ENCODE measurements at regions not wholly inside any gene's neighbourhood (a gene's known extent, or its start where the extent isn't known, plus 50 kb on each side); places are given as distances from the start of the nearest gene placed in this dataset.
"Not testable (repeated sequence)": the region's sequence is repeated elsewhere in the genome, so short reads cannot be mapped to it uniquely, and the experiment has no call there.

DNA sequence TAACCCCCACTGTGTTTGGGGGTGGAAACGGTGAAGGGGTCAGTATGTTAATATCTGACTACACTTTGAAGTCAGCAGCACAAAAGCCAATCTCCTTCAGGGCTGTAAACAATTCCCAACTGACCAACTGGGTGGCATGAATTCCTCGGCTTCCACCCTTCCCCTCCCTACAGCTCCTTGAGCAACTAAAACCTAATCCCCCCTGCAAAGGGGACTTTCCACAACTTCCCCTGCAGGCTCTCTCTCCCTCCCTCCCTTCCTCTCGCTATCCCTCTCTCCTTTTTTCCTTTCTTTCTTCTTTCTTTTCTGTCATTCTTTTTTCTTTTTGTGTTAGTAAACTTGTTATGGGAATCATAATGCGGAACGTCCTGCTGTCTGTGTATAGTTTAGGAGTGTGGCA, 65.1 kb upstream of the PTCH1 start:
- DNase-seq (ENCODE audit: low read depth in 2 of 2) = no peak

DNA sequence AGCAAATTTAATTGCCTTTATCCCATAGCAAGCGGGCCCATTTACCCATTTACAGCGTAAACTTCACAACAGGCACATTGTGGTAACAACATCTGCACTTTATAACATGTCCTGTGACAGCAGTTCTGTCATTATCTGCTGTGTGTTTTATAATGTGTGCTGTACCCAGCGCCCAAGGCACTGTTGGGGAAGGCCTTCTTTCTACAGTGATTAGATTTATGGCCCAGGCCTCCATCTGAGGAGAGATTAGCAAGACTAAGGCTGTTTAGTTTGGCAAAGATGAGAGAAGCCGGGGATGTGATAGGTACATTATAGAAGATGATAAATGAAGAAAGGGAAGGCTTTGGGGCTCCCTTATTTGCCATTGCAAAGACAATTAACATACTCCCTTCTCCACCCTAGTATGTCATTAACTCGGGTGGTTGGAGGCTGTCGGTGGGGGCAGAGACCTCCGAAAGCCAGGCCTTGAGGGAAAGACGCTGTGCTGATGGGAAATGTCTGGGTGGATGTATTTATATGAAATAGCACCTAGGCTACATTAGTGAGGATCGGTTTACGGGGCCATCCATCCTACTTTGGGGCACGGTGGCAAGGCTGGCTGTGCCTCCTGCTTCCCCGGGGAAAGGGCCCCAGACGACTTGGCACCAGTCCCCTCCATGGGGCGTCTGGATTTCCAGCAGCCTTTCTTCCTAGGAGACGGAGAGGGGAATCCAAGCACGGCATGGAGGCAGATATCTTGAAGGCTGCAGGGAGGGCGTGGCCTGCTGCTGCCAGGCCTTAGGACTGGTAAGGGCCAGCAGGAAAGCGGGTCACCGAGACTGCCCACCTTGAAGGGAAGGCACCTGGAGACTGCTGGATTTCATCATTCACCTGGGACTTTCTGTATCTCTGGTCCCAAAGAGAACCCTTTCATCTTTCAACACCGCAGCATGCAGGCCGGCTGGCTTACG, 64.3 kb upstream of the PTCH1 start:
- DNase-seq (ENCODE audit: low read depth in 2 of 2) = no peak

DNA sequence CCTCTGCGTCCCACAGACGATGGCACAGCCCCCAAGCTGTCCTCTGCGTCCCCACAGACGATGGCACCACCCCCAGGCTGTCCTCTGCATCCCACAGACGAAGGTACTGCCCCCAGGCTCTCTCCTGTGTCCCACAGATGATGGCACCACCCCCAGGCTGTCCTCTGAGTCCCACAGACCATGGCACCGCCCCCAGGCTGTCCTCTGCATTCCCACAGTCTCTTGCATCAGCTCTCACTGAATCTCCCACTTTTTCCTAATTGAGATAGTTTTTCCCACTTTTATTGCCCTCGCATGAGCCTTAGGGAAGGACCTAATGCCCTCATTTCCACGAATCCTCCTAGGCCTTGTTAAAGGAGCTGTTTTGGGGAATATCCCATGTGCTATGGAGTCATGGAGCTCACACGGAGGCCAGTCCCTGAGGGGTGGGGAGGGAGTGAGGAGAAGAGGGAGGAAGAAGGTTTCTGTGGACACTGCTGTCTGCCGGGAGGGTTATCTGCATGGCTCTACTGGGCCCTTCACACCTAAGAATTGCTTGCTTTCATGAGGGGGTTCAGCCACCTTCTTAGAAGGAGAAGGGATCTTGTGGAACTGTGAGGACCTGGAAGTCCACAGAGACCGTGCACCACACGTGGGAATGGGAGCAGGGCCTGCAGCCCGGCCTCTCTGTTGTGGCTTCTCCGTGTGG, 58.2 kb upstream of the PTCH1 start:
- no peak for DNase-seq (ENCODE audit: low read depth in 2 of 2)

DNA sequence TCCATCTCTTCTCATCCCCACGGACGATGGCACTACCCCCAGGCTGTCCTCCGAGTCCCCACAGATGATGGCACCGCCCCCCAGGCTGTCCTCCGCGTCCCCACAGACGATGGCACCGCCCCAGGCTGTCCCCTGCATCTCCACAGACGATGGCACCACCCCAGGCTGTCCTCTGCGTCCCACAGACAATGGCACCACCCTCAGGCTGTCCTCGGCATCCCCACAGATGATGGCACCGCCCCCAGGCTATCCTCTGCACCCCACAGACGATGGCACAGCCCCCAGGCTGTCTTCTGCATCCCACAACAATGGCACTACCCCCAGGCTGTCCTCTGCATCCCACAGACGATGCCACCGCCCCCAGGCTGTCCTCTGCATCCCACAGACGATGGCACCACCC, 57.4 kb upstream of the PTCH1 start:
- no peak for DNase-seq (ENCODE audit: low read depth in 2 of 2)

DNA sequence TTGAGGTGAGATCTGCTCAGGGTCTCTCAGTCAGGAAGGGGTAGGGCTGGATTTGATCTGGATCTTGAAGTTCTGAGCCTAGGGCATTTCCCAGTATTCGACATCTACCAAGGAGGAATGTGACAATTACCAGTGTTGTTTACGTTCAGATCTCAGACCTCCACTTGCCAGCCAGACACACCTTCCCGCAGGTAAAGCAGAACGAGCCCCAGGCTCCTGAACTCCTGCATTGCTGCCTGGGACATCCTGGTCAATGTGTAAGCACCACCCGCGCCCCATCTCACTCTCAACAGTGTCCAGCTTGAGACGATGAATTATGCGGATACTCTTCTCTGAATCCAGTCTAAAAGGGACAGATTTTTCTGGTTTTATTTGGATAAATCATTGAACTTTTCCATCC, 56.7 kb upstream of the PTCH1 start:
- no peak for DNase-seq (ENCODE audit: low read depth in 2 of 2)

DNA sequence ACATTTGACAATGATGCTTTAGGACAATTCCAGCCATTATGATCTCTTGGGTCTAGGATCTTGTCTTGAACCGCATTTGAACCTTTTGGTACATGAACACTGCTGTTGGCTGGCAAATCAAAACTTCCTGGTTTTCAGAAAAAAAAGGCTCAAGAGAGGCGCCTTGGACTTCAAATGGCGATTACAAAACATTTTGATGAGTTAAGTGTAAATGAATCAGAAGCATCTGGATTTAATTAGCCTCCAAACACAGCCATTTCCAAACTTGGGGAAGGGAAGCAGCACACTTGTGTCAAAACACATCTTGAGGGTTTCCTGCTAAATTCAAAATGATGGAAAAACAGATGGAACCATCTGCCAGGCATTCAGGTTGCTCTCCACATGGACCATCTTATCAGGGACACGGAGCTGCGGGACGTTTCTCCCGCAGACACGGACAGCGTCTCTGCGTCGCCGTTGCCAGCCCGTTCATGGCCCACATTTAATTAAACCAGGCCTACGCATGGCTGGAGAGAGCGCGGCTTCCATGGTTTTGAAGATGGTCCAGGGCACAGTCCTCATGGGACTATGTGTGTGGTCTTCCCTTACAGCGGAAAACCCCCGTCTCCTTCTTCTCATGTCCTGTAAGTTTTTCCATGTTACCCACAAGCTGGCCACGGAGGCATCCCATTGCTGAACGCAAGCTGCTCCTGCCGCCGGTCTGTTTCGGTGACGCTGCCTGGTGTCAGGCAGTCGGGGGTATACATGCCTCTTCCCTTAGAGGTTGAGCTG, 55.8 kb upstream of the PTCH1 start:
- no peak for DNase-seq (ENCODE audit: low read depth in 2 of 2)

DNA sequence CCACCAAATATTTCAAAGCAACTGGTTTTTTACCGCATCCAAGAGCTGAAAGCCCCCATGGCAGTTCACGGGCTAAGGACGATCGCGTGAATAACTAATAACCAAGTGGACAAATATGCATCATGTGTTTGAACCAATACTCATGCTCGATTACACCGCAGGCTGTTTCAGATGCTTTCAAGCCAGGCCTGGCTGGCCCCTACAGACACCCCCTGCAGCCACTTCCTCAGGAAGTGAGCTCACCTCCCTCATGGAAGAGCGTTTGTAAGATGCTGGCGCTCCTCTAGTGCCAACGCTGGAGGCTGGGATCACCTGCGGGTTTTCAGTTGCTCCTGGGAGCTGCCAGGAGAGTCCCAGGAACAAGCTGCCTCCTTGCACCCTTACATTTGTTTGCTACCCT, 53.9 kb upstream of the PTCH1 start:
- DNase-seq (ENCODE audit: low read depth in 2 of 2) = no peak

DNA sequence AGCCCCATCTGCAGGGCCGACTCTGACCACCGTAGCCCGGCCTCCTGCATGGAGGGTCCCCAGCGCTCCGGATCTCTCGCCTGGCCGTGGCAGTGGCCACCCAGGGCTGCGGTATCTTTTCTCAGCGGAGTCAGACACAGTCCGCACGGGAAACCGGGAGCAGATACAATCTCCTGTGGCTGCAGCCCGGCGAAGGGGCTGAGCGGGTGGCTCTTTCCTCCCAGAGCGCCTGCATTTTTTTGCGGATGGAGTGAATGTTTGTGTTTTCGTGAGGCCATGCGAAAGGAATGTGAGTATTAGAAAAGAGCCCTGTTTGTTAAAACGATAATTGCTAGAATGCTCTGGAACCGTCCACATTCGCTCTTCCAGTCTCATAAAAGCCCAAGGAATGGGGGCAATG, 53.4 kb upstream of the PTCH1 start:
- DNase-seq (ENCODE audit: low read depth in 2 of 2) = no peak

DNA sequence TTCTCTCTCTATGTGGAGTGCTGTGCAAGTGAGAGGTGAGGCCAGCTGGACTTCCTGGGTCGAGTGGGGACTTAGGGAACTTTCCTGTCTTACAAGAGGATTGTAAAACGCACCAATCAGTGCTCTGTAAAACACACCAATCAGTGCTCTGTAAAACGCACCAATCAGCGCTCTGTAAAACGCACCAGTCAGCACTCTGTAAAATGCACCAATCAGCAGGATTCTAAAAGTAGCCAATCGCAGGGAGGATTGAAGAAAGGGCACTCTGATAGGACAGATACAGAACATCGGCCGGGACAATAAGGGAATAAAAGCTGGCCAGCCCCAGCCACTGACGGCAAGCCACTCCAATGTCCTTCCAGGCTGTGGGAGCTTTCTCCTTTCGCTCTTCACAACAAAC, 52.0 kb upstream of the PTCH1 start:
- not testable (repeated sequence) for DNase-seq (ENCODE audit: low read depth in 2 of 2)

Measured in stimulated activated CD8-positive, alpha-beta memory T cell treated with anti-CD3 and anti-CD28 coated beads, Interleukin-2, amount 100 ng/mL, for 1 hour (primary cell).